Activated T-helper 17 cell treated with anti-CD3 and anti-CD28 coated beads, Interleukin-2, amount 50 U/mL, for 72 hours (primary cell): ENCODE measurements at regions not wholly inside any gene's neighbourhood (a gene's known extent, or its start where the extent isn't known, plus 50 kb on each side); places are given as distances from the start of the nearest gene placed in this dataset.

Source experiments
- ATAC-seq: fragments of 150-1000 bp; cut with Tn5 transposase; replicated peaks from 2 replicates; pipeline ENCODE4 v1.10.0; 2021; ENCODE audit warnings: mild to moderate bottlenecking, moderate library complexity
- H3K27ac Mint-ChIP-seq: one replicate; pipeline ENCODE4 v1.8.0; 2022; ENCODE audit warnings: mixed read lengths
- H3K27me3 Mint-ChIP-seq: one replicate; pipeline ENCODE4 v1.8.0; 2022; ENCODE audit warnings: mixed read lengths
- H3K36me3 Mint-ChIP-seq: one replicate; pipeline ENCODE4 v1.8.0; 2022; ENCODE audit warnings: low read depth, mild to moderate bottlenecking, mixed read lengths
- H3K4me1 Mint-ChIP-seq: one replicate; pipeline ENCODE4 v1.8.0; 2022; ENCODE audit warnings: mixed read lengths
- H3K4me3 Mint-ChIP-seq: one replicate; pipeline ENCODE4 v1.8.0; 2022; ENCODE audit warnings: mild to moderate bottlenecking, mixed read lengths
- H3K9me3 Mint-ChIP-seq: one replicate; pipeline ENCODE4 v1.8.0; 2022; ENCODE audit warnings: mixed read lengths

DNA sequence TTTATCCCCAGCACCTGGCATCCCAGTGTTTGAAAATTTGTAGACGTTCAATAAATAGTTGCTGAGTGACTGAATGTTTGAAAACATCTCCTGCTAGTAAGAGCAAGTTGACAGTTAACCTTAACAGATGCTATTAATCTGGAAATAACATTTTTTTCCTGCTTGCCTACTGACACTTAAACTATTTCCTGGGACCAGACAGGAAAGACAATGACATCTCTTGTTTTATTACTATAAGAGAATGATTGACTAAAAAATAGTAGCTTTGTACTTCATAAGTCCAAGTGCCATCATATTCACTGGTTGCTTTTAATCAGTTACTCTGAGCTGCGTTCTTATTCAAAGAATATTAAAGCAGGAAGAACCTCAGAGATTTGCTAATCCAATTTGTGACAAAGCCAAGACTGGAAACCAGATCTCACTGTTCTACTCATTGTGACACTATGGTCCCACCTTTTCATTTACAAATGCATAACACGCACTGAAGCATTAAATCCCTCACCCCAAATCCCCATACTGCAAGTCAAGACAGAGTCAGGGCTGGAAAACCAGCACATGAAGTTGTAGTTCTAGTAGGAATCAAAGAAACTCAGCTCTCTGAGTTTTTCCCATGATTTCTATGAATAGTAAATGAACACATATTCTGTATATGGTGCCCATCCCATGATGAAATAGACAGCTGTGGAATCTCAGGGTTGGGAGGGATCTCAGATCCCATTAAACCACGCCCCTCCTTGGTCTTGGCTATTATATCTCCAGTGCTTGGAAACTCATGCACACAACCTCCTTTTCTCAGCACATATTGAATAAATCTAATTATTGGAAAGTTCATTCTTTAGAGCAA lies 212.7 kb upstream of the P2RY1 start:
- no peak for ATAC-seq
- Mint-ChIP-seq H3K9me3 (no peaks in the 10 kb centered on the region), H3K4me3 (no peak overlapping the region), H3K27me3 (peaks cover 6% of the 10 kb centered on the region), H3K36me3 (no peaks in the 10 kb centered on the region), H3K27ac (no peak overlapping the region), H3K4me1 (no peaks in the 10 kb centered on the region)

- Mint-ChIP-seq H3K4me1 (no peaks in the 10 kb centered on the region), H3K27ac (no peak overlapping the region), H3K36me3 (no peaks in the 10 kb centered on the region), H3K4me3 (no peak overlapping the region), H3K27me3 (peaks cover 6% of the 10 kb centered on the region), H3K9me3 (no peaks in the 10 kb centered on the region)
- ATAC-seq, result no peak
These were observed 212.1 kb upstream of the P2RY1 start for GRCh38 chr3:152622811-152623167.

DNA sequence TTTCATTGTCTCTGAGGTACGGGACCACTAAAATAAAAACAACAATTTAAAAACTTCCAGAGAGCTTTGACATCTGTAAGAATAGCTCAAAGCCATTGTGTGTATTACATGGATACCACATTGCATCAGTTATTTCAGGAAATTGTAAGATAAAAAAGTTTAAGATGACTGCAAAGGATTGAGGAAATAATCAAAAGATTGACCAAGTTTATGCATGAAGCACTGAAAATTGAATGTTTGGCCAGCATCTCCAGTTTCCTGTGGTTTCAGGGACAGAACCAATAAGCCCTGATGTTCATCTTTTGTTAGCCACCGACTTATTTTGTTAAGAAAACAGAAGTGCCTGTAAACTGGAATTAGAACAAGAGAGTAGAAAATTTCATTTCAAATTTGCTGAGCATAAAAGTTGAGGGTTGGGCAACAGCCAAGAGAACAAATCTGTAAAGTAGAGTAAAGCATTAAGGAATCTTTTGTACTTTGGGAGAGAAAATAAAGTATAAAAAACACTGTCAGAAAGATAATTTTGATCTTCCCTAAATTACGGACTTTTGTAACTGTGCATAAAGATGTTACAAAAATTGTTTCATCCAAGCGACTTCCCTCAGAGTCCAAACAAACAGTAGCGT lies 211.5 kb upstream of the P2RY1 start:
- H3K9me3 Mint-ChIP-seq, result no peaks in the 10 kb centered on the region
- no peak overlapping the region for H3K4me3 Mint-ChIP-seq
- no peak for ATAC-seq
- peaks cover 6% of the 10 kb centered on the region for H3K27me3 Mint-ChIP-seq
- no peak overlapping the region for H3K27ac Mint-ChIP-seq
- H3K36me3 Mint-ChIP-seq, result no peaks in the 10 kb centered on the region
- H3K4me1 Mint-ChIP-seq, result no peaks in the 10 kb centered on the region

DNA sequence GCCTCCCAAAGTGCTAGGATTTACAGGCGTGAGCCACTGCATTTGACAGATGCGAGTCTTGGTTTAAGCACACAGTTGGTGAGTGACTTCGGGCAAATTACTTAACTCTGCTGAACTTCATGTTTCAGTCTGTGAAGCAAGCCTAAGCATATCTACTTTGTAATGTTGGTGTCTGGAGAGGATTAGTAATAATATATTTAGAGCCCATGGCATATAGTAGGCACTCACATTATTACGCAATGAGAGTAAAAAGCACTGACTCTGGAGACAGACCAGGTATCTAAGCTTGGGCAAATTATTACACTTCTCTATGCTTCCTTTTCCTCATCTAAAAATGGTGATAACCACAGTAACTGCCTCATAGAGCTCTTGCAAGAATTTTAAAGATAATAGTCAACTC lies 208.7 kb upstream of the P2RY1 start:
- no peaks in the 10 kb centered on the region for H3K36me3 Mint-ChIP-seq
- H3K4me3 Mint-ChIP-seq, result no peak overlapping the region
- ATAC-seq, result no peak
- no peak overlapping the region for H3K27ac Mint-ChIP-seq
- H3K27me3 Mint-ChIP-seq, result peaks cover 3% of the 10 kb centered on the region
- H3K4me1 Mint-ChIP-seq, result no peaks in the 10 kb centered on the region
- H3K9me3 Mint-ChIP-seq, result no peaks in the 10 kb centered on the region

DNA sequence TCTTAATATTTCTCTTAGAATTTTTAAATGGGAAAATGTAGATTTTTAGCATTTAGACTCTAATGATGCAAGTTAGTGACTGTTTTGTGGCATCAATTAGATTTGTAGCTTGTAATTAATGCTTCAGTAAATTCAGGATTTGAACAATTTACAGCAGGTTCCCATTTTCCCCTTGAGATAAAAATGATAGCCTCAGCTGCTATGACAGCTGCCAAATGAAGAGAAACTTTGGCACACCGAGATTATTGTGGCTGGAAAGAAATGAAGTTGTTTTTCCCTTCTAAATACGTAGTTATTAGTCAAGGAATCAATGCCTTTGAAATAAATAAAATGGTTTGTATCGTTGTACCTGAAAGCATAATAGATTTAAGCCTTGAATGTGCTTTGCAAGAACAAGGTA lies 206.4 kb upstream of the P2RY1 start:
- no peak overlapping the region for H3K4me3 Mint-ChIP-seq
- H3K27me3 Mint-ChIP-seq, result no peaks in the 10 kb centered on the region
- peaks cover 3% of the 10 kb centered on the region for H3K9me3 Mint-ChIP-seq
- no peak for ATAC-seq
- H3K4me1 Mint-ChIP-seq, result no peaks in the 10 kb centered on the region
- H3K27ac Mint-ChIP-seq, result no peak overlapping the region
- H3K36me3 Mint-ChIP-seq, result no peaks in the 10 kb centered on the region

GRCh38 chr3:152629363-152630122 lies 205.4 kb upstream of the P2RY1 start:
- Mint-ChIP-seq H3K36me3 (no peaks in the 10 kb centered on the region), H3K27me3 (peaks cover 4% of the 10 kb centered on the region)
- no peak for ATAC-seq

GRCh38 chr3:152635389-152635788 lies 199.5 kb upstream of the P2RY1 start:
- Mint-ChIP-seq H3K27ac (no peak overlapping the region), H3K4me3 (no peak overlapping the region), H3K4me1 (no peaks in the 10 kb centered on the region), H3K36me3 (no peaks in the 10 kb centered on the region), H3K27me3 (peaks cover 17% of the 10 kb centered on the region), H3K9me3 (peaks cover 3% of the 10 kb centered on the region)
- no peak for ATAC-seq

More at GRCh38 chr3:152629363-152630122, 205.4 kb upstream of the P2RY1 start:
- Mint-ChIP-seq H3K4me3 (no peak overlapping the region), H3K9me3 (peaks cover 3% of the 10 kb centered on the region), H3K4me1 (no peaks in the 10 kb centered on the region), H3K27ac (no peak overlapping the region)

DNA sequence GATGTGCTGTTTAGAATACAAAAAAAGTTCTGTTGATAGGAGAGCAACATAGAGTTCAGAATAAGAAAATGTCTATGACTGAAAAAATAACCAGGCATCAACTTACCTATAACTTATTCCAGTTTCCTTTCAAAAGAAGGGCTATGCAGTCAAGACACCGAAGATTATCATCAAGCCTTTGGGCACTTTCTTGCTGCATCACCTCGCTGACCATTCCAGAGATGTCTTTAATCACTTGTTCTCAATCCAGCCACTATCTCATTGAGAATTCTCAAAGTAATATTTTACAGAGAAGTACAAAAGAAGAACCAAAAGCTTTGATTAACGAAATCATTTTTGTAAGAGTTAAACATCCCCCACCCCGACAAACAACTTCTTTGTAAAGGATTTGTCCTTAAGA lies 198.3 kb upstream of the P2RY1 start:
- Mint-ChIP-seq H3K27me3 (peaks cover 17% of the 10 kb centered on the region), H3K4me3 (no peak overlapping the region), H3K36me3 (no peaks in the 10 kb centered on the region), H3K9me3 (peaks cover 3% of the 10 kb centered on the region), H3K27ac (no peak overlapping the region), H3K4me1 (no peaks in the 10 kb centered on the region)
- ATAC-seq, result no peak

GRCh38 chr3:152638214-152638613 lies 196.7 kb upstream of the P2RY1 start:
- Mint-ChIP-seq H3K36me3 (no peaks in the 10 kb centered on the region), H3K27ac (no peak overlapping the region), H3K4me1 (no peaks in the 10 kb centered on the region), H3K4me3 (no peak overlapping the region), H3K27me3 (peaks cover 17% of the 10 kb centered on the region), H3K9me3 (no peaks in the 10 kb centered on the region)
- ATAC-seq, result no peak

- no peak overlapping the region for H3K27ac Mint-ChIP-seq
- H3K27me3 Mint-ChIP-seq, result peaks cover 17% of the 10 kb centered on the region
- no peaks in the 10 kb centered on the region for H3K4me1 Mint-ChIP-seq
- no peaks in the 10 kb centered on the region for H3K36me3 Mint-ChIP-seq
- peaks cover 3% of the 10 kb centered on the region for H3K9me3 Mint-ChIP-seq
- H3K4me3 Mint-ChIP-seq, result no peak overlapping the region
- no peak for ATAC-seq
These were observed 196.1 kb upstream of the P2RY1 start for GRCh38 chr3:152638707-152639450.

GRCh38 chr3:152641198-152641597 lies 193.7 kb upstream of the P2RY1 start:
- no peak overlapping the region for H3K27ac Mint-ChIP-seq
- H3K27me3 Mint-ChIP-seq, result peaks cover 15% of the 10 kb centered on the region
- ATAC-seq, result no peak
- no peaks in the 10 kb centered on the region for H3K36me3 Mint-ChIP-seq
- H3K9me3 Mint-ChIP-seq, result peaks cover 3% of the 10 kb centered on the region
- H3K4me3 Mint-ChIP-seq, result no peak overlapping the region
- no peaks in the 10 kb centered on the region for H3K4me1 Mint-ChIP-seq

GRCh38 chr3:152642658-152643057 lies 192.3 kb upstream of the P2RY1 start:
- Mint-ChIP-seq H3K4me1 (no peaks in the 10 kb centered on the region), H3K4me3 (no peak overlapping the region), H3K27me3 (peaks cover 17% of the 10 kb centered on the region), H3K36me3 (no peaks in the 10 kb centered on the region), H3K27ac (no peak overlapping the region), H3K9me3 (peaks cover 3% of the 10 kb centered on the region)
- ATAC-seq, result no peak

GRCh38 chr3:152644478-152644877 lies 190.5 kb upstream of the P2RY1 start:
- H3K27me3 Mint-ChIP-seq, result peaks cover 16% of the 10 kb centered on the region
- H3K36me3 Mint-ChIP-seq, result no peaks in the 10 kb centered on the region
- H3K27ac Mint-ChIP-seq, result no peak overlapping the region
- H3K9me3 Mint-ChIP-seq, result peaks cover 3% of the 10 kb centered on the region
- H3K4me1 Mint-ChIP-seq, result no peaks in the 10 kb centered on the region
- ATAC-seq, result no peak
- no peak overlapping the region for H3K4me3 Mint-ChIP-seq

DNA sequence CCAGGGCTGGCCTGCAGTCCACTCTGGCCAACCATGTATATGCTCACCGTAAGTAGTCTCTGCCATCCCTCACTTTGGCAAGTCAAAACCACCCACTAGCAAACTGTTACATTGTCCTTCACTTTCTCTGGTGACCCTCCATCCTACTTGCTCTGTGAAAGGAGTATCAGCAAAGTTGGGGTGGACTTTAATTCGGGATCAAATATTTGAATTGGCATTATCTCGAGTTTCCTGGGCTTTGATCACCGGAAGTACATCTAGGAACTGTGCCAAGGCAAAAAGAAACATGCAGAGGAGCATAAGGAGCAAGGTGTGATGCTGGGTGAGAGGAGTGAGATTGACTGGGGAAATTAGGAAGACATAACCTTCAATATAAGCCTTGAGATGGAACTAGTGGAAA lies 188.9 kb upstream of the P2RY1 start:
- Mint-ChIP-seq H3K4me3 (no peak overlapping the region), H3K36me3 (no peaks in the 10 kb centered on the region), H3K4me1 (no peaks in the 10 kb centered on the region), H3K27me3 (peaks cover 12% of the 10 kb centered on the region), H3K27ac (no peak overlapping the region), H3K9me3 (peaks cover 3% of the 10 kb centered on the region)
- ATAC-seq, result no peak
